Epithelial cell of proximal tubule (primary cell): ENCODE measurements at regions not wholly inside any gene's neighbourhood (a gene's known extent, or its start where the extent isn't known, plus 50 kb on each side); places are given as distances from the start of the nearest gene placed in this dataset.
"Not testable (repeated sequence)": the region's sequence is repeated elsewhere in the genome, so short reads cannot be mapped to it uniquely, and the experiment has no call there.

Source experiments
- DNase-seq: peaks from one replicate; pipeline ENCODE4 v3.0.0-alpha.2; 2011; ENCODE audit warnings: low read depth
- H3K4me3 ChIP-seq: 2 replicates; pipeline ENCODE4 v1.5.1; 2011; ENCODE audit warnings: low read depth, mild to moderate bottlenecking, low read length
- TF ChIP-seq, protein P1 (sequence below): conservative IDR thresholded peaks from 2 replicates; pipeline ENCODE4 v1.5.1; 2012; ENCODE audit warnings: low read depth, mild to moderate bottlenecking, low read length

DNA sequence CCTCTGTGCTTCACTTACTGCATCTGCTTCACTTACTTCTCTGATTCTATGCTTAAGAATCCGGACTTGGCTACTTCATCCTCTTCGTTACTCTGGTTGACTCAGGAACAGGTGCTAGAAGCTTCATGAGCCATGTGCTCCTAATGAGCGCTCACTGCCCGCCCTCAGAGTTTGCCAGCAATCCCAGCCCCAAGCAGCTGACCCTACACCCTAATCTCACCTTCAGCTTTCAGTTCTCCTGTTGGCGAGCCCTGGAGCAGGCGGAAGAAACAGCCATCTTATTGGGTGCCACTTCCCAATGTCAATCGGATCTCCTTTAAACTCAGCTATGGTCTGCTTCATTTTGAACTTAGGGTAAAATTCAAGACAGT, 61.3 kb downstream of the FOXA2 start:
- DNase-seq = no peak
- no peak overlapping the region for H3K4me3 ChIP-seq

DNA sequence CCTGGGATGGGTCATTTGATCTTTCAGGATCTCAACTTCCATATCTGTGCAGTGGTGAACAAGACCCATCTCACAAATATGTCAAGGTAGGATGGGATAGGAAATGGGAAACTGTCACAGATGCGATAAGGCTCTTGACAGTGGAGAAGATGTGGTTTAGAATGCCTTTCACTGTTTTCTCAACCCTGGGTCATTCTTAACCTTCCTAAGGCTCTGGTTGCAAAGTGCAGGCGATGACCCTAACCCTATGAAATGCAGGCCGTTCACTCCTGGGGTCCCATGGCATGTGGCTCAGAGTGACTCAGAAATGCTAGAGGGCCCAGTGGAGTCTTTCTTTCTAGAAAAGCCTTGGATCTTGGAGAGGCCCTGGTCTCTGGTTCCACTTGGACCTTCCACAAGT, 61.7 kb downstream of the FOXA2 start:
- no peak overlapping the region for H3K4me3 ChIP-seq
- TF ChIP-seq, protein P1, sequence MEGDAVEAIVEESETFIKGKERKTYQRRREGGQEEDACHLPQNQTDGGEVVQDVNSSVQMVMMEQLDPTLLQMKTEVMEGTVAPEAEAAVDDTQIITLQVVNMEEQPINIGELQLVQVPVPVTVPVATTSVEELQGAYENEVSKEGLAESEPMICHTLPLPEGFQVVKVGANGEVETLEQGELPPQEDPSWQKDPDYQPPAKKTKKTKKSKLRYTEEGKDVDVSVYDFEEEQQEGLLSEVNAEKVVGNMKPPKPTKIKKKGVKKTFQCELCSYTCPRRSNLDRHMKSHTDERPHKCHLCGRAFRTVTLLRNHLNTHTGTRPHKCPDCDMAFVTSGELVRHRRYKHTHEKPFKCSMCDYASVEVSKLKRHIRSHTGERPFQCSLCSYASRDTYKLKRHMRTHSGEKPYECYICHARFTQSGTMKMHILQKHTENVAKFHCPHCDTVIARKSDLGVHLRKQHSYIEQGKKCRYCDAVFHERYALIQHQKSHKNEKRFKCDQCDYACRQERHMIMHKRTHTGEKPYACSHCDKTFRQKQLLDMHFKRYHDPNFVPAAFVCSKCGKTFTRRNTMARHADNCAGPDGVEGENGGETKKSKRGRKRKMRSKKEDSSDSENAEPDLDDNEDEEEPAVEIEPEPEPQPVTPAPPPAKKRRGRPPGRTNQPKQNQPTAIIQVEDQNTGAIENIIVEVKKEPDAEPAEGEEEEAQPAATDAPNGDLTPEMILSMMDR = no peak
- DNase-seq = no peak

More for the DNA sequence above, 61.3 kb downstream of the FOXA2 start:
- TF ChIP-seq, protein P1 = no peak

DNA sequence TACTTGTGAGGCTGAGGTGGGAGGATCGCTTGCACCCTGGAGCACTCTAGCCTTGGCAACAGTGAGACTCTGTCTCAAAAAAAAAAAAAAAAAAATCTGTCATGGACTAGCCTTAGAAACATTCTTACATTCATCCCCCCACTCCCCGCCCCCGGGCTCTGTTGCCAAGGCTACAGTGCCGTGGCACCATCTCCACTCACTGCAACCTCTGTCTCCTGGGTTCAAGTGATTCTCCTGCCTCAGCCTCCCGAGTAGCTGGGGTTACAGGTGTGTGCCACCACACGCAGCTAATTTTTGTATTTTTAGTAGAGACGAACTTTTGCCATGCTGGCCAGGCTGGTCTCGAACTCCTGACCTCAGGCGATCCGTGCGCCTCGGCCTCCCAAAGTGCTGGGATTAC, 62.4 kb downstream of the FOXA2 start:
- DNase-seq, H3K4me3 ChIP-seq: not testable (repeated sequence)

DNA sequence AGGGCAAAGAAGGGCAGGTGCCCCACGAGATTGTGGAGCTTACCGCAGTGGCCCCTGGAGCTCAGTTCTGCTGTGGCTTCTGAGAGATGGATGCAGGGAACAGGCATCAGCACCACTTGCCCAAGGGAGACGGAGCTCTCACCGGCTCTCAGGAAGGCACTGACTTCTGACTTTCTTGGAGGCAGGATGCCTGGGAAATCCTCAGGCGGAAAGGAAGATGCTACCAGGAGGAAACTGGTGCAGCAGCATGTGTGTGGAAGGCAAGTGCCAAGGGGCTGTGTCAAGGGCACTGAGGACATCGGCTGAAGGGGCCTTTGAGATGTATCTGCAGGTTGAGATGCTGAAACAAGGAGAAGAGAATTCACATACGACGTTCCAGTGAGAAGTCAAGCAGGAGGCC, 64.0 kb downstream of the FOXA2 start:
- TF ChIP-seq, protein P1 = no peak
- no peak overlapping the region for H3K4me3 ChIP-seq
- DNase-seq = no peak

DNA sequence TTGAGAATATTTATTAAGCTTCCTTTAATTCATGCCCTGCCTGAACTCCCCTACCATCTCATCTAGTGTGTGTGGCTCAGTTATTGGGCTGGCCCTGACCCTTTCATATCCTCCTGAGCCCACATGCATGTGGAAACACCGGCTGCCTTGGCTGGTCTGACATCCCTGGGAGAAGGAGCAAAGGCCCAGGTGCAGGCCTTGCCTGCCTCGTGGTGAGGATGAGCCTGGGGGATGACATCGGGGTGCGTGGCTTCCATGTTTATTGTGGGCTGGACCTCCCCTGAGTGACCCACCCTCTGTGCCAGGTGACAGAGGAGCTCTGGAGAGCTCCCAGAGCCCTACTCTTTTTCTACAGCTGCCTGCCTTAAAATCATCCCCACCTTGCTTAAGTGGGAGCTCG, 69.1 kb downstream of the FOXA2 start:
- TF ChIP-seq, protein P1 = no peak
- no peak overlapping the region for H3K4me3 ChIP-seq
- DNase-seq = no peak

DNA sequence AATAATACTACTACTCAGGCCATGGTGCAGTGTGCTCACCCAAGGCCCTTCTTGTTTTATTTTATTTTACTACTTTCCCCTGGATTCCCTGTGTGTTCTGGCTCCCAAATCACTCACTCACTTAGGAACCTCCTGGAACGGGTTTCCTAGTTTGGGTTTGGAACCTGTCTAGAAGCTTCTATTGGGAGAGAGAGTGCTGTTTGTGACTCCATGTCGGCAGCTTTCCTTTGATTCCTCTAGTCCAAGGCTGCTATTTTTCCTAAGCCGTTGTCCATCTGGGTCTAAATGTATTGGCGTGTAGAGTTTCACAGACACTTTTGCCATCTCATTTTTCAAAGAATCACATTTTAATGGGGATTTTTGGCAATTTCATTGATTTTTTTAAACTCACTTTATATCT, 70.8 kb downstream of the FOXA2 start:
- TF ChIP-seq, protein P1 = no peak
- no peak overlapping the region for H3K4me3 ChIP-seq
- no peak for DNase-seq

DNA sequence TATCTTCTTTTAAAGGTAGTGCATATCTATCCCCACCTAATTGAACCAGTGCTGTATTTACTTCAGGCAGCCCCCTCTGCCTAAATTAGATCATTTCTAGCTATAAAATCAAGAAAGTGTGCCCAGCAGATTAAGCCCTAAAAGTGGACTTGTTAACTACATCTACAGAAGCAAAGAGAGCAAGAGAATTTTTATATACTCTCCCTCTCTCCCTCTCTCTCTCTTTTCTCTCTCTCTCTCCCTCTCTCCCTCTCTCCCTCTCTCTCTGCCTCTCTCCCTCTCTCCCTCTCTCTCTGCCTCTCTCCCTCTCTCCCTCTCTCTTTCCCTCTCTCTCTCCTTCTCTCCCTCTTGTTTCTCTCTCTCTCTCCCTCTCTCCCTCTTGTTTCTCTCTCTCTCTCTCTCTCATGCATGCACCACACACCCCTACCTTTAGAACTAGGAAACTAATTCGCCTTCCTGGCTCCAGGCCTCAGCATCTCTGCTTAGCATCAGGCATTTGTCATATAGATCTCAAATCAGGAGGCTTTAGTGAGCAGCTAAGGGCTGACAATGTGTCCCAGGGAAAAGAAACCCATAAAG, 71.4 kb downstream of the FOXA2 start:
- no peak for DNase-seq
- no peak overlapping the region for H3K4me3 ChIP-seq
- TF ChIP-seq, protein P1 = no peak
